Motor neuron (in vitro differentiated cells): ENCODE measurements at regions not wholly inside any gene's neighbourhood (a gene's known extent, or its start where the extent isn't known, plus 50 kb on each side); places are given as distances from the start of the nearest gene placed in this dataset.
"Not testable (repeated sequence)": the region's sequence is repeated elsewhere in the genome, so short reads cannot be mapped to it uniquely, and the experiment has no call there.

Experiments used
- ATAC-seq, 8 experiments: fragments of 200-7000 bp; cut with Tn5 transposase; replicated peaks in 6 of 8; 2 replicates each; pipeline ENCODE4 v1.8.0; 2021; ENCODE audit warnings: mild to moderate bottlenecking in 8 of 8, moderate library complexity in 8 of 8
- H3K27ac ChIP-seq, 2 donors: fragments of 250-450 bp; sonication (Bioruptor Pico); 2 replicates each; pipeline ENCODE4 v1.9.0; 2021; ENCODE audit warnings: antibody characterized with exemption in 2 of 2, mild to moderate bottlenecking in 2 of 2, moderate library complexity in 1 of 2
- H3K4me1 ChIP-seq, 2 donors: fragments of 250-450 bp; sonication (Bioruptor Pico); replicated peaks in 1 of 2; 2 replicates each; pipeline ENCODE4 v1.6.1; 2021; ENCODE audit warnings: antibody characterized with exemption in 2 of 2, mild to moderate bottlenecking in 2 of 2, moderate library complexity in 1 of 2
- H3K4me3 ChIP-seq, 5 donors: fragments of 250-450 bp; sonication (Bioruptor Pico); 2 replicates each; pipeline ENCODE4 v1.9.0; 2021; ENCODE audit warnings: antibody characterized with exemption in 5 of 5, mild to moderate bottlenecking in 5 of 5, moderate library complexity in 4 of 5
- WGBS, 10 experiments: fragments of 450-650 bp; shearing (Covaris generic); methylation state at CpG; one replicate each; pipeline ENCODE4 v1.0.0; 2022; 5-methylcytosine and 5-hydroxymethylcytosine counted together
- in situ Hi-C, 9 experiments: fragments of 400-800 bp; cut with MboI; loops; one replicate each; pipeline ENCODE4 v1.15.0; 2021; ENCODE audit warnings: low sequenced_read_pairs in 9 of 9, low pct_unique_long_range_greater_than_20kb in 2 of 9; ENCODE audit not compliant: unreplicated experiment in 9 of 9

GRCh38 chr7:65059247-65059646 is 52.8 kb upstream of the ERV3-1 start:
- H3K27ac ChIP-seq, H3K4me3 ChIP-seq, in situ Hi-C loops, H3K4me1 ChIP-seq, ATAC-seq: not testable (repeated sequence)
- 88 to 100% (median 100%) methylated on average over 1 of the region's 1 CpG; no CpG with 5 or more reads in 2 of the 10 experiments for WGBS, 10 experiments
